Body of pancreas (tissue), 4 donors: ENCODE measurements at regions not wholly inside any gene's neighbourhood (a gene's known extent, or its start where the extent isn't known, plus 50 kb on each side); places are given as distances from the start of the nearest gene placed in this dataset.

ENCODE experiments used
- ATAC-seq: fragments of 150-250 bp; one replicate; pipeline ENCODE4 v1.9.1; 2016
- DNase-seq, 4 donors: peaks; one replicate each; pipeline ENCODE4 v3.0.0-alpha.2; 2019
- H3K27ac ChIP-seq, 4 donors: fragments of 200-600 bp; sonication (generic); 1 replicate in 3 of 4; 2 replicates in 1 of 4; pipeline versions ENCODE4 v1.5.1 to v1.6.1; 2016 to 2019; ENCODE audit warnings: mild to moderate bottlenecking in 1 of 4, mixed read lengths in 1 of 4, moderate library complexity in 1 of 4
- H3K27me3 ChIP-seq, 2 donors: fragments of 200-600 bp; sonication (generic); one replicate each; pipeline ENCODE4 v1.6.0; 2016; ENCODE audit warnings: mild to moderate bottlenecking in 1 of 2
- H3K36me3 ChIP-seq, 2 donors: fragments of 200-600 bp; sonication (generic); replicated peaks in 1 of 2; 2 replicates each; pipeline ENCODE4 v1.5.1; 2016; ENCODE audit warnings: low read depth in 2 of 2; ENCODE audit not compliant: insufficient read depth in 1 of 2
- H3K4me1 ChIP-seq: fragments of 200-600 bp; sonication (generic); one replicate; pipeline ENCODE4 v1.6.0; 2016
- H3K4me3 ChIP-seq, 2 donors: fragments of 200-600 bp; sonication (generic); 1 replicate in 1 of 2; 2 replicates in 1 of 2; pipeline ENCODE4 v1.5.1; 2016 to 2019
- H3K9me3 ChIP-seq, 3 donors: fragments of 200-600 bp; sonication (generic); 1 replicate in 2 of 3; 2 replicates in 1 of 3; pipeline ENCODE4 v1.5.1; 2016
- CTCF ChIP-seq, 7 experiments: fragments of 450-650 bp in 4 of 7; fragments of 200-600 bp in 3 of 7; sonication (generic) in 3 of 7; IDR thresholded peaks; one replicate each; pipeline ENCODE4 v1.5.1; 2016 to 2019; ENCODE audit warnings: antibody characterized with exemption in 7 of 7
- POLR2A ChIP-seq, 3 donors: fragments of 450-650 bp; IDR thresholded peaks; one replicate each; pipeline ENCODE4 v1.6.1; 2016; ENCODE audit warnings: antibody characterized with exemption in 3 of 3, mild to moderate bottlenecking in 2 of 3
- WGBS, 2 donors: methylation state at CpG; one replicate each; pipeline ENCODE4 v1.1.5; 2017; 5-methylcytosine and 5-hydroxymethylcytosine counted together
- intact Hi-C: fragments of 100-400 bp; cut with DNase I; formaldehyde crosslinking; loops from one replicate; pipeline ENCODE4 v1.15.1; 2023

GRCh38 chr5:74373076-74373475, 267.5 kb downstream of the ENC1 start:
- H3K36me3 ChIP-seq: no peaks in the 10 kb centered on the region
- WGBS, 2 donors: 62 to 63% methylated on average over 1 of the region's 1 CpG
- H3K4me3 ChIP-seq: no peak overlapping the region
- TF ChIP-seq POLR2A (IDR thresholded peaks at IDR 0.05): no peak
- TF ChIP-seq CTCF (IDR thresholded peaks at IDR 0.05): no peak
- no peaks in the 10 kb centered on the region for H3K9me3 ChIP-seq
- H3K4me1 ChIP-seq: no peaks in the 10 kb centered on the region
- ATAC-seq (no peak), DNase-seq (no peak)
- intact Hi-C loops: no loop called here
- no peaks in the 10 kb centered on the region for H3K27me3 ChIP-seq
- no peak overlapping the region for H3K27ac ChIP-seq

- intact Hi-C loops: no loop called here
- no peaks in the 10 kb centered on the region for H3K36me3 ChIP-seq
These were observed 267.9 kb downstream of the ENC1 start for GRCh38 chr5:74372502-74373064.

GRCh38 chr5:74372051-74372450, 268.5 kb downstream of the ENC1 start:
- Histone ChIP-seq H3K4me3 (no peak overlapping the region), H3K27ac (no peak overlapping the region), H3K27me3 (no peaks in the 10 kb centered on the region), H3K9me3 (no peaks in the 10 kb centered on the region), H3K36me3 (no peaks in the 10 kb centered on the region), H3K4me1 (no peaks in the 10 kb centered on the region)
- intact Hi-C loops: no loop called here
- TF ChIP-seq POLR2A (IDR thresholded peaks at IDR 0.05) (no peak), CTCF (IDR thresholded peaks at IDR 0.05) (no peak)
- DNase-seq (no peak), ATAC-seq (no peak)
- WGBS, 2 donors: 58 to 89% methylated on average over 3 of the region's 3 CpGs

More at GRCh38 chr5:74372502-74373064, 267.9 kb downstream of the ENC1 start:
- H3K4me1 ChIP-seq: no peaks in the 10 kb centered on the region
- DNase-seq (no peak), ATAC-seq (no peak)
- 77 to 96% methylated on average over 5 of the region's 5 CpGs for WGBS, 2 donors
- TF ChIP-seq POLR2A (IDR thresholded peaks at IDR 0.05) (no peak), CTCF (IDR thresholded peaks at IDR 0.05) (no peak)
- no peaks in the 10 kb centered on the region for H3K27me3 ChIP-seq
- H3K4me3 ChIP-seq: no peak overlapping the region
- H3K9me3 ChIP-seq: no peaks in the 10 kb centered on the region
- no peak overlapping the region for H3K27ac ChIP-seq

GRCh38 chr5:74371621-74372020, 268.9 kb downstream of the ENC1 start:
- intact Hi-C loops: no loop called here
- ATAC-seq: no peak
- Histone ChIP-seq H3K4me3 (no peak overlapping the region), H3K27me3 (no peaks in the 10 kb centered on the region), H3K4me1 (no peaks in the 10 kb centered on the region), H3K27ac (no peak overlapping the region), H3K9me3 (no peaks in the 10 kb centered on the region), H3K36me3 (no peaks in the 10 kb centered on the region)
- no peak for DNase-seq
- TF ChIP-seq CTCF (IDR thresholded peaks at IDR 0.05) (no peak), POLR2A (IDR thresholded peaks at IDR 0.05) (no peak)
- WGBS, 2 donors: 94 to 97% methylated on average over 5 of the region's 5 CpGs

GRCh38 chr5:74370168-74370567, 270.4 kb downstream of the ENC1 start:
- H3K9me3 ChIP-seq: no peaks in the 10 kb centered on the region
- 65 to 72% methylated on average over 6 to 7 of the region's 7 CpGs for WGBS, 2 donors
- no peaks in the 10 kb centered on the region for H3K27me3 ChIP-seq
- DNase-seq (no peak), ATAC-seq (no peak)
- no peaks in the 10 kb centered on the region for H3K36me3 ChIP-seq
- H3K4me3 ChIP-seq: no peak overlapping the region
- intact Hi-C loops: no loop called here
- H3K27ac ChIP-seq: no peak overlapping the region
- H3K4me1 ChIP-seq: no peaks in the 10 kb centered on the region
- TF ChIP-seq POLR2A (IDR thresholded peaks at IDR 0.05): no peak
- no peak for TF ChIP-seq CTCF (IDR thresholded peaks at IDR 0.05)
